Middle frontal gyrus (tissue), 1 donor: ENCODE measurements at regions not wholly inside any gene's neighbourhood (a gene's known extent, or its start where the extent isn't known, plus 50 kb on each side); places are given as distances from the start of the nearest gene placed in this dataset.

Experiments
- DNase-seq: peaks from one replicate; pipeline ENCODE4 v3.0.0-alpha.2; 2015; ENCODE audit warnings: low spot score; ENCODE audit errors: extremely low spot score

GRCh38 chr3:1808590-1808989, 290.1 kb upstream of the CNTN4 start:
- DNase-seq, result no peak

GRCh38 chr3:1823867-1824266, 274.8 kb upstream of the CNTN4 start:
- no peak for DNase-seq

- no peak for DNase-seq
Observed at GRCh38 chr3:1824359-1824758, 274.3 kb upstream of the CNTN4 start.

- no peak for DNase-seq
Observed at GRCh38 chr3:1828519-1828918, 270.1 kb upstream of the CNTN4 start.

GRCh38 chr3:1830851-1831250, 267.8 kb upstream of the CNTN4 start:
- DNase-seq, result no peak

DNA sequence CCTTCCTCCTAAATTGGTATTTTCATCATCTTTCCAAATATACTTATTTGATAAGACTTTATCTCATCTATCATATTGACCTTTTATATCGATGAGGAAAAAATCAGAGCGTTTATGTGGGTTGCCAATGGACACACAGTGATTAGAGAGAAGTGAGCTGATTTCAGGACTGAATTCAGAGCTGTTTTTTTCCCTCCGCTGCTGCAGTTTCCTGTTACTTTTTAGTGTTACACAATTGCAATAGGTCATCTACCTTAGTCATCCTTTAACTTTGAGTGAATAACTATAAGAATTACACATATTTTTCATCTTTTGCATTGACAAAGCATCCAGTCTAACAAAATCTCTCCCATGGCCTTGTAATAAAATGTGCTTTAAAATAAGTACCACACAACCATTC, 266.3 kb upstream of the CNTN4 start:
- no peak for DNase-seq

DNA sequence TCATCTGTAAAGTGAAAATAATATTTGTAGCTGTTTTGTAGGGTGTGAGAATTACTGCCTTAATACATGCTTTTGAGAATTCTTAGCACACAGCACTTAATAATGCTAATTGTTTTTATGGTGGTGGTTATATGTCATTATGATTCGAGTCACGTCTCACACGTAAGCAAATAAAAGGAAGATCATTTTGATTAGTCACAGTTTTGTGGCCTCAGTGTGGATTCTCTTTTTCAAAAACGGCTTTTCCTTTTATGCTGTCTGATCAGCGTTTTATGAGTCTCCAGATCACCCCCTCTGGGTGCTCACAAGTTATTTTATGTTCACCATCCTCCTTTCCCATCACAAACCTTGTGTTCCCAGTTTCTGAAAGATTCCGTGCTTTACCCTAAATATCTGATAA, 255.6 kb upstream of the CNTN4 start:
- DNase-seq, result no peak

DNA sequence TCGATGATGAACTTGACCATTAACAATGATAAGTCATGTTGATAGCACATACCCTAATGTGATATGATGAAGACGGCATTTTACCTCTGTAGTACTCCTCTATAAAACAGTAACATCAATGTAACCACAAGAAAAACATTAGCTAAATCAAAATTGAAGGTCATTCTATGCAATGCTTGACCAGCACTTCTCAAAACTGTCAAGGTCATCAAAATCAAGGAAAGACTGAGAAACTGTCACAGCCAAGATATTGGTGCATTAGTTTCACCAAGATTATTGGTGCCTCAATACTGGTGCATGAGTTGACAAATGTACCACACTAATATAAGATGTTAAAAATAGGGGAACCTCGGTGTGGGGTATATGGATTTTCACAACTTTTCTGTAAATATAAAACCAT, 251.1 kb upstream of the CNTN4 start:
- DNase-seq, result no peak

GRCh38 chr3:1848935-1849334, 249.7 kb upstream of the CNTN4 start:
- no peak for DNase-seq

DNA sequence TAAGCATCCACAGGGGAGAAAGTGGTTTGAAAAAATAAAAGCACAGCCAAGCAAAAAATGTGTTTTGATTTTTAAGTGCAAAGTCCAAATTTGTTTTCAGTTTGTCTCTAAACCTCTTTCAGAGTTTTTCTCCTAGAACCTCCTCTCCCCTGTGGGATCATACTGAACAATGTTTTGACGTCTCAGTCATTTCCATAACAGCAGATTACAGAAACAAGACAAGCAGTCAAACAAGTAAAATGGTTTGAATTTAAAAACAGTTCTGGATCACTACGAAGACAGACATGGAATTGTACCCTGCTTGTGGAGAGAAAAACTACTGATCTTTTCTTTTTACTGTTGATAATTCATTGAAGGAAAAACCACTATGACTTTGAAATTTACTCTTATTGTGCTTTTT, 245.7 kb upstream of the CNTN4 start:
- no peak for DNase-seq

DNA sequence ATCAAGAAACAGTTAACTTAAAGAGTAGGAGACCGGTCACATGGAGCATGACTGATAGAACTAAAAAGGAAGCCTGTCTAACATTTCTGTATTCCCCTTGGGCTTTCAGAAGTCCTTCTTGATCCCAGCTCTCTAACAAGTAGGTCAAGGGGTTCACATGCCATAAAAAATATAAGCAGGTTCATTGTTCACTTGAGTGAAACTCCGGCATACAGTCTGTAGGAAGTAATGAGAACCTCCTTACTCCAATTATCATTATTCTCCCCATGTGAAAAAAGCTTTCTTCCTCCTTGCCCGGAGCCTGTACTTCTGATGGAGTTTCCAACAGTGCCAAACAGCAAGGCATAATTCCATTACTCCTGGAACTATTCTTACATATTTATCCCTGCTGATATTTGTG, 242.8 kb upstream of the CNTN4 start:
- DNase-seq, result no peak

DNA sequence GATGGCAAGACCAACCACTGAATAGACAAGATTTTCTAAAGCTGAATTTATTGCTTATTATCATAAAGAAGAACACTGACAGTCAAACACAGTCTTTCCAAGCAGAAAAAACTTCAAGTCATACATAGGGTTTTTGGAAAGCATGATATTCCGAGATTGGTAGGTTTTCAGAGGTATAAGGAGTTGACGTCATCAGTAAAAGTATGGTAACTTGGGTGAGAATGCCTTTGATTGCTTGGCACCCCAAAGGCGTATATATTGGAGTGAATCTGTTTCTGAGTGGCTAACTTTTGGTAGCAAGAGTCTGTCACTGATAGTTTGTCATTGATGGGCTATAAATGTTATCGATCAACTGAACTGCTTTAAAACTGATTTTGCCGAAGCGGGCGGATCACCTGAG, 227.9 kb upstream of the CNTN4 start:
- DNase-seq, result no peak

- DNase-seq, result no peak
Observed at GRCh38 chr3:1883534-1883933, 215.1 kb upstream of the CNTN4 start.

DNA sequence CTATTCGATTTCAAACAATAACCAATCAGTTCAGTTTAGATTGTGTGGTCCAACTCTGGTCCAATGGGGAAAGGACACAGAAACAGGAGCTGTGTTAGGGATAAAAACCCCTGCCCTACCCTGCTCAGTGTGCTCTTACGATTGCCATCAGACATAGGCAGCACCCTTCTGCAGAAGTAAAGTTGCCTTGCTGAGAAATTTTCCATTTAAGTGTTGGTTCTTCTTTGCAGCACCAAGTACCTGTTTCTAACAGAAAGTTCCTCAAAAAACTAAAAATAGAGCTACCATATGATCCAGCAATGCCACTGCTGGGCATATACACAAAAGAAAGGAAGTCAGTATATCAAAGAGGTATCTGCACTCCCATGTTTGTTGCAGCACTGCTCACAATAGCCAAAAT, 206.2 kb upstream of the CNTN4 start:
- no peak for DNase-seq

- no peak for DNase-seq
Observed at GRCh38 chr3:1902416-1902815, 196.2 kb upstream of the CNTN4 start.

DNA sequence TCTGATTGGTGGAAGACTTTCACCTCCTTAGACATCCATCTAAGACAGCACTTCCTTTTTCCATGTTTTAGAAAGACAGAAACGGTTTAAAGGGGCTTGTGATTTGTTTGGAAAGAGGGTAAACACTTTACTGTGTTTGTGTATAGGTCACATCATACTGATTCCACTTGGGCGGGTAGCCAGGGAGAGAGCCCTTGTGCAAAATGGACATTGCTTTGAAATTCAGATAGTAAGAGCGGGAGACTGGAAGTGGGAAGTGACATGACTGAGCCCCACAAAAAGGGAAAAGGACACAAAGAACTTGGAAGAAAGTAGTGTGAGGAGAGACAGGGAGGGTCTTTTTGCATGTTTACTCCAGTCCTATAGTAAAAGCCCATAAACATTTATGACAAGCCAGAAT, 195.6 kb upstream of the CNTN4 start:
- no peak for DNase-seq

DNA sequence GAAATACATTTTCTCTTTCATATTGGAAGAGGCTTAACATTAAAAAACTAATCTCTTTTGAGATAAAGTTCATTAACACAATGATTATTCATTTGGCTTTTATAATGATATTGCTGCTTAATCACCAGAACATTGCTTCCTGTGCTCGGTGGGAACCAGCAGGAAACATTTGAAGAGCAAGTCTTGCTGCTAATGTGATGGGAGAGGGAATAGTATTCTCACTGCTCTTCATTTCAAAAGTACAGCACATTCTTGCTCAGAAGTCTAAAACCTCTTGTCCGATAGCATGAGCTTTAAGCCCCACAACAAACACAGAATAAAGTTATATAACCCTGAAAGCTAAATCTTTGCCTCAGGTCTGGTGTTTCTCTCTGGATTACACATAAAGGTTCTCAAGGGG, 190.8 kb upstream of the CNTN4 start:
- DNase-seq, result no peak

- no peak for DNase-seq
Observed at GRCh38 chr3:1908651-1909445, 189.8 kb upstream of the CNTN4 start.

- DNase-seq, result no peak
Observed at GRCh38 chr3:1910322-1910721, 188.3 kb upstream of the CNTN4 start.

DNA sequence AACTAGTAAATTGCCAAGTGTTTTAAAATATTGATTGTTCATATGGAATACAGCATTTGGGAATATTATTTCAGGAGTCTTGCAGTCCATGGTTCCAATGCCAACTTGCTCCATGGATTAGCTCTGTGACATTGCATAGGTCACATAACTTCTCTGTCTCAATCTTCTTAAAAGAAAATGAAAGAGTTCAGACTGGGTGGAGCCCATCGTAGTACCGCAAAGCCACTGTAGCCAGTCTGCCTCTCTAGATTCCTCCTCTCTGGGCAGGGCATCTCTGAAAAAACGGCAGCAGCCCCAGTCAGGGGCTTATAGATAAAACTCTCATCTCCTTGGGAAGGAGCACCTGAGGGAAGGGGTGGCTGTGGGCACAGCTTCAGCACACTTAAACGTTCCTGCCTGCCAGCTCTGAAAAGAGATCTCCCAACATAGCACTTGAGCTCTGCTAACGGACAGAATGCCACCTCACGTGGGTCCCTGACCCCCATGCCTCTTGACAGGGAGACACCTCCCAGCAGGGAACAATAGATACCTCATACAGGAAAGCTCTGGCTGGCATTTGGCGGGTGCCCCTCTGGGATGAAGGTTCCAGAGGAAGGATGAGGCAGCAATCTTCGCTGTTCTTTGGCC, 168.8 kb upstream of the CNTN4 start:
- DNase-seq, result no peak

- DNase-seq, result no peak
Observed at GRCh38 chr3:1938975-1939374, 159.7 kb upstream of the CNTN4 start.

GRCh38 chr3:1942781-1943180, 155.9 kb upstream of the CNTN4 start:
- no peak for DNase-seq

DNA sequence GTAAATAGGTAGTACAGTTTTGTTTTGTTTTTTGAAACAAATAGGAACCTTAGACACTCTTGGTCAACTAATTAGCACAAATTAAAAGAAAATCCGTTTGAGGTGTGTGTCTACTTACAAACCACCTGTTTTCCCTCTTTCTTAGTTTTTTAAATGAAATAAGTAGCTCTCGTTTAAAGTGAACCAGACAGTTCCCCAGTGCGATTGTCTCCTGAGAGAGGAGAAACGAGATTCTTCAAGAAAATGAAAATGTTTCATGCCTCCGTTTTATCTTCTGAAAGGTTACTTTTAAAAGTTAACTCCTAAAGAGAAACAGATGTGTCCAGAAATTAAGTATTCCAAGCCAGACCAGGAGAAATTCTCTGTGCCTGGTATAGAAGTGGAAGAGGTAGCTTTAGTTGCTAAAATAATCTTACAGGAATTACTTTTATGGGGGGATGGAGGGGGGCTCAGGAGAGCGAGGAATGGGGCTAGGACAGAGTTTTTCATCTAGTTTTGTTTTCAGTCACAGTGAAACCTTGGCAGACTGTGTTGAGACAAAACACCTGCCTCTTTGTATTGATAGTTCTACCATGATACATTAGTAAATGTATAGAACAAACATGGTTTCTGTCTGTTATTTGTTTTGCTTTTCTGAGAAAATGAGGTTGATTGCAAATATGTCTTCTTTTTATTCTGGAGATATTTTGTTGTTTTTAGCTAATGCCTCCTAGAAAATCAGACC, 155.1 kb upstream of the CNTN4 start:
- no peak for DNase-seq
